Upper lobe of left lung (tissue), 4 donors: ENCODE measurements at regions not wholly inside any gene's neighbourhood (a gene's known extent, or its start where the extent isn't known, plus 50 kb on each side); places are given as distances from the start of the nearest gene placed in this dataset.

Experiments
- CTCF ChIP-seq, 6 experiments: fragments of 450-650 bp in 4 of 6; fragments of 200-600 bp in 2 of 6; sonication (generic) in 2 of 6; IDR thresholded peaks; one replicate each; pipeline ENCODE4 v1.5.1; 2016 to 2019; ENCODE audit warnings: antibody characterized with exemption in 6 of 6
- EP300 ChIP-seq, 4 donors: sonication (generic); formaldehyde crosslinking; IDR thresholded peaks; one replicate each; pipeline ENCODE4 v1.5.1; 2017; ENCODE audit warnings: antibody characterized with exemption in 4 of 4, control low read depth in 2 of 4

GRCh38 chr5:130331332-130331731 lies 427.1 kb downstream of the CHSY3 start:
- TF ChIP-seq CTCF (IDR thresholded peaks at IDR 0.05) (no peak), EP300 (IDR thresholded peaks at IDR 0.05) (no peak)
